ENCODE measurements at regions not wholly inside any gene's neighbourhood (a gene's known extent, or its start where the extent isn't known, plus 50 kb on each side); places are given as distances from the start of the nearest gene placed in this dataset.

GRCh38 chr1:191065771-191066170 lies 588.1 kb upstream of the BRINP3 start:
- TF ChIP-seq CTCF (IDR thresholded peaks at IDR 0.05) (no peak), POLR2AphosphoS5 (IDR thresholded peaks at IDR 0.05; ENCODE audit: low read depth, low read length) (no peak), REST (IDR thresholded peaks at IDR 0.05; ENCODE audit: insufficient read depth in 1 of 2, low read depth in 2 of 2, low read length in 1 of 2) (no peak), TCF7L2 (IDR thresholded peaks at IDR 0.05; ENCODE audit: low read depth, low read length) (no peak)
